ENCODE measurements at regions not wholly inside any gene's neighbourhood (a gene's known extent, or its start where the extent isn't known, plus 50 kb on each side); places are given as distances from the start of the nearest gene placed in this dataset.
A peak's percentile ranks its signal among the peaks of the same experiment; 100 is the strongest.

DNA sequence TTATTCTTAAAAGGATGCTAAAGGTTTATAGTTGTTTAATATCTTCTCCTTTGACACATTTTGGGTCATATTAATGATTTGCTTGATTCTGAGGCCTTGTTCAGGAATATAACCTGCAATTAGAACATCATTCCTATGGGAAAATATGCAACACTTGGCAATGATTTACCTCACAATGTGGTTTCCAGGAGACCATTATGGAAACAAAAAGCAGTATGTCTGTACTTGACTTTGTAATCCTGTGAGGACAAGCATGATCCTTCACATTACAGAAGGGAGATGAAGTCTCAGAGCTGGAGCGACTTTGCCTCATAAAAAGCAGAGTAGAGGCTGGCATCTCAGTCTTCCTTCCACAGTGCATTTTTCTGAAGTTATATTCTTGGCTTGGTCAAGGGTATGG lies 57.0 kb upstream of the CDCA7L start:
- DNase-seq = no peak

GRCh38 chr7:22001345-22002004 lies 55.8 kb upstream of the CDCA7L start:
- peak; percentile 80 for DNase-seq

- no peak for DNase-seq
Observed at GRCh38 chr7:21999896-22000295, 54.2 kb upstream of the CDCA7L start.

DNA sequence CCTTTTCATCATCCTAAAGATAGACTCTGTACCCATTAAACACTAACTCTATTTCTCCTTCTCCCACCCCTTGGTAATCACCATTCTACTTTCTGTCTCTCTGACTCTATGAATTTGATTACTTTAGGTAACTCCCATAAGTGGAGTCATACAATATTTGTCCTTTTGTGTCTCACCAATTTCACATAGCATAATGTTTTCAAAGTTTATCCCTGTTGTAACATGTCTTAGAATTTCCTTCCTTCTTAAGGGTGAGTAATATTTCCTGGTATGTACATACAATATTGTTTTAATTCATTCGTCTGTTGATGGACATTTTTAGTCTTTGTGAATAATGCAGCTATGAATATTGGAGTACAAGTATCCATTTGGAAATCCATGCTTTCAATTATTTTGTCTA lies 50.9 kb upstream of the CDCA7L start:
- no peak for DNase-seq
